OCI-LY1 (cell line): ENCODE measurements at regions not wholly inside any gene's neighbourhood (a gene's known extent, or its start where the extent isn't known, plus 50 kb on each side); places are given as distances from the start of the nearest gene placed in this dataset.

ENCODE experiments used
- H2AFZ ChIP-seq: fragments of 200-600 bp; sonication (generic), shearing (Covaris generic); 2 replicates; pipeline ENCODE4 v1.6.0; 2014; ENCODE audit warnings: antibody characterized with exemption, mild to moderate bottlenecking, low read length
- H3F3A ChIP-seq: fragments of 200-600 bp; sonication (generic), shearing (Covaris generic); 2 replicates; pipeline ENCODE4 v1.6.0; 2014; ENCODE audit warnings: mild to moderate bottlenecking, antibody characterized with exemption, low read length, moderate library complexity; ENCODE audit not compliant: insufficient read depth
- H3K27ac ChIP-seq: fragments of 200-600 bp; sonication (generic); 2 replicates; pipeline ENCODE4 v1.5.1; 2014; ENCODE audit warnings: low read length, mixed run types, mild to moderate bottlenecking, low read depth; ENCODE audit not compliant: poor library complexity, severe bottlenecking
- H3K27me3 ChIP-seq: fragments of 200-600 bp; sonication (generic); 2 replicates; pipeline ENCODE4 v1.6.0; 2014; ENCODE audit warnings: antibody characterized with exemption, mild to moderate bottlenecking, low read length, moderate library complexity; ENCODE audit not compliant: insufficient read depth
- H3K36me3 ChIP-seq: fragments of 200-600 bp; sonication (generic); 2 replicates; pipeline ENCODE4 v1.6.1; 2014; ENCODE audit warnings: mild to moderate bottlenecking, antibody characterized with exemption, low read length, moderate library complexity, mixed read lengths; ENCODE audit not compliant: insufficient read depth
- H3K4me1 ChIP-seq: fragments of 200-600 bp; sonication (generic); 2 replicates; pipeline ENCODE4 v1.5.1; 2014; ENCODE audit warnings: mild to moderate bottlenecking, low read length, moderate library complexity; ENCODE audit not compliant: insufficient read depth, severe bottlenecking
- H3K4me2 ChIP-seq: fragments of 200-600 bp; sonication (generic), shearing (Covaris generic); 2 replicates; pipeline ENCODE4 v1.6.1; 2014; ENCODE audit warnings: low read length
- H3K4me3 ChIP-seq: fragments of 200-600 bp; sonication (generic); 2 replicates; pipeline ENCODE4 v1.5.1; 2014; ENCODE audit warnings: low read length, low read depth, mild to moderate bottlenecking, mixed read lengths; ENCODE audit not compliant: poor library complexity, severe bottlenecking
- H3K79me2 ChIP-seq: fragments of 200-600 bp; shearing (Covaris generic); 2 replicates; pipeline ENCODE4 v1.6.1; 2016; ENCODE audit warnings: mixed run types, low read length, mixed read lengths; ENCODE audit not compliant: insufficient read depth
- H3K9ac ChIP-seq: fragments of 200-600 bp; sonication (generic), shearing (Covaris generic); 2 replicates; pipeline ENCODE4 v1.6.1; 2014; ENCODE audit warnings: mild to moderate bottlenecking, low read length, mixed read lengths
- H3K9me2 ChIP-seq: fragments of 200-600 bp; sonication (generic), shearing (Covaris generic); 2 replicates; pipeline ENCODE4 v1.6.1; 2014; ENCODE audit warnings: low read depth, mild to moderate bottlenecking, low read length, mixed read lengths
- H3K9me3 ChIP-seq: fragments of 200-600 bp; shearing (Covaris generic); 2 replicates; pipeline ENCODE4 v1.6.1; 2014; ENCODE audit warnings: low read length, mixed read lengths
- H4K20me1 ChIP-seq: fragments of 200-600 bp; sonication (generic), shearing (Covaris generic); 2 replicates; pipeline ENCODE4 v1.6.0; 2016; ENCODE audit warnings: mild to moderate bottlenecking, low read length; ENCODE audit not compliant: insufficient read depth
- CTCF ChIP-seq: fragments of 200-600 bp; sonication (generic), shearing (Covaris generic); IDR thresholded peaks from 2 replicates; pipeline ENCODE4 v1.5.1; 2017; ENCODE audit warnings: mild to moderate bottlenecking, antibody characterized with exemption, low read length, moderate library complexity, mixed read lengths
- EZH2 ChIP-seq: fragments of 200-600 bp; sonication (generic), shearing (Covaris generic); IDR thresholded peaks from 2 replicates; pipeline ENCODE4 v1.8.0; 2017; ENCODE audit warnings: borderline replicate concordance, mixed run types, mild to moderate bottlenecking, antibody characterized with exemption, low read length, moderate library complexity, mixed read lengths

- no peaks in the 10 kb centered on the region for H3K9me3 ChIP-seq
- H3K4me3 ChIP-seq: no peak overlapping the region
- no peaks in the 10 kb centered on the region for H3K4me1 ChIP-seq
- H3K79me2 ChIP-seq: no peaks in the 10 kb centered on the region
- no peaks in the 10 kb centered on the region for H3F3A ChIP-seq
- no peak overlapping the region for H3K27ac ChIP-seq
- no peak for TF ChIP-seq CTCF
- no peak for TF ChIP-seq EZH2
- H3K36me3 ChIP-seq: no peaks in the 10 kb centered on the region
- no peak overlapping the region for H2AFZ ChIP-seq
- H3K4me2 ChIP-seq: no peak overlapping the region
- H4K20me1 ChIP-seq: no peaks in the 10 kb centered on the region
- H3K9ac ChIP-seq: no peak overlapping the region
- H3K9me2 ChIP-seq: no peaks in the 10 kb centered on the region
- H3K27me3 ChIP-seq: no peaks in the 10 kb centered on the region
These were observed 1637.4 kb upstream of the ACVR2A start for GRCh38 chr2:146207417-146207816.

- Histone ChIP-seq H3K27ac (no peak overlapping the region), H3K79me2 (no peaks in the 10 kb centered on the region), H3K36me3 (no peaks in the 10 kb centered on the region), H3K9ac (no peak overlapping the region), H3F3A (no peaks in the 10 kb centered on the region), H3K9me3 (no peaks in the 10 kb centered on the region), H3K4me2 (no peak overlapping the region), H3K4me3 (no peak overlapping the region), H3K27me3 (no peaks in the 10 kb centered on the region), H3K9me2 (no peaks in the 10 kb centered on the region), H2AFZ (no peak overlapping the region), H4K20me1 (no peaks in the 10 kb centered on the region), H3K4me1 (no peaks in the 10 kb centered on the region)
- no peak for TF ChIP-seq CTCF
- TF ChIP-seq EZH2: no peak
These were observed 1641.7 kb upstream of the ACVR2A start for GRCh38 chr2:146203064-146203624.

- no peak overlapping the region for H3K4me3 ChIP-seq
- no peaks in the 10 kb centered on the region for H3K36me3 ChIP-seq
- no peaks in the 10 kb centered on the region for H3K79me2 ChIP-seq
- TF ChIP-seq CTCF (no peak), EZH2 (no peak)
- no peaks in the 10 kb centered on the region for H3K9me3 ChIP-seq
- H3K4me2 ChIP-seq: no peak overlapping the region
- H4K20me1 ChIP-seq: no peaks in the 10 kb centered on the region
- H2AFZ ChIP-seq: no peak overlapping the region
- H3K27me3 ChIP-seq: no peaks in the 10 kb centered on the region
- H3K4me1 ChIP-seq: no peaks in the 10 kb centered on the region
- H3K27ac ChIP-seq: no peak overlapping the region
- H3K9me2 ChIP-seq: no peaks in the 10 kb centered on the region
- no peak overlapping the region for H3K9ac ChIP-seq
- no peaks in the 10 kb centered on the region for H3F3A ChIP-seq
These were observed 1651.2 kb upstream of the ACVR2A start for GRCh38 chr2:146193619-146194018.
